ENCODE measurements at regions not wholly inside any gene's neighbourhood (a gene's known extent, or its start where the extent isn't known, plus 50 kb on each side); places are given as distances from the start of the nearest gene placed in this dataset.

DNA sequence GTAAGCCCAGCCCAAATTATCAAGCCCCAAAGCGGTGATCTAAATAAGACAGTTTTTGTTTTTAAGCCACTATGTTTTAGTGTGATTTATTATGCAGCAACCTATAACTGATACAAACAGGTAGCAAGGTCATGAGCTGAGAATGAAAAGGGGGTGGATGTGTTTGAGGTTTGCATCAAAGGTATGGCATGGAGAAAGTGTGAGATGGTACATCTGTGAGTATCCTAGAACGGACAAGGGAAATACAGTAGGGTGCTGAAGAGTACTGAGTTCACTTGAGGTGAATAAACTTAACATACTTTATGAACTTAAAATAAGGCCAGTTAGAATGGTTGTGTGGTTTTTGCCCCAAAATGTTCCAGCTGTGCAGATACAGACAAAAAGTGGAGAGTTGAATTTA lies 286.0 kb upstream of the B3GALT2 start:
- no peak overlapping the region for H3K4me2 ChIP-seq (ENCODE audit: low read depth, low read length, poor library complexity, severe bottlenecking)
- H3K9me3 ChIP-seq (ENCODE audit: low read length): no peaks in the 10 kb centered on the region
- H3K27ac ChIP-seq (ENCODE audit: low read length): no peak overlapping the region
- DNase-seq: no peak
- no peak overlapping the region for H3K9ac ChIP-seq (ENCODE audit: low read length)
- no peaks in the 10 kb centered on the region for H3K4me1 ChIP-seq (ENCODE audit: low read length)
- no peaks in the 10 kb centered on the region for H3K9me2 ChIP-seq (replicated peaks; ENCODE audit: insufficient read depth, low read length)
- H3K4me3 ChIP-seq (ENCODE audit: low read length): no peak overlapping the region
- H3K27me3 ChIP-seq (ENCODE audit: low read length): no peaks in the 10 kb centered on the region
- no peaks in the 10 kb centered on the region for H4K20me1 ChIP-seq (ENCODE audit: insufficient read depth, low read depth, low read length)
- no peaks in the 10 kb centered on the region for H3K36me3 ChIP-seq (ENCODE audit: insufficient read depth, low read length)
- H3K79me2 ChIP-seq (ENCODE audit: low read length): no peaks in the 10 kb centered on the region
- H2AFZ ChIP-seq (ENCODE audit: low read length): no peak overlapping the region

DNA sequence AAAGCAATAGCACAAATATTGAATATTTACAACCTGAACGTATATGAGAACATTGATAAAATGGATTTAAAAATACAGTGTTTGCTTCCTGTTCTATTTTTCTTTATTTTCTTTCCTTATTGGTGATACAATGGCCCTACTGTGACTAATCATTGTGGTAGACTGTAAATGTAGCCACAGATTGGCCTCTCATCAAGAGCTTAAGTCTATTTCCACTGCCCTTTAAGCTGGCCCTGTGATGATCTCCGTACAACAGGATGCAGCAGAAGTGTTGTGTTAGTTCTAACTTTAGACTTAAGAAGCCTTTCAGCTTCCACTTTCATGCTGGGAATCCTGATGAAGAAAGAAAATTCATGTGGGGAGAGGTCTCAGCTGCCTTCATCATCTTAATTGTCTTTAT lies 285.6 kb upstream of the B3GALT2 start:
- no peak overlapping the region for H3K4me2 ChIP-seq (ENCODE audit: low read depth, low read length, poor library complexity, severe bottlenecking)
- H3K27me3 ChIP-seq (ENCODE audit: low read length): no peaks in the 10 kb centered on the region
- H2AFZ ChIP-seq (ENCODE audit: low read length): no peak overlapping the region
- no peaks in the 10 kb centered on the region for H3K9me3 ChIP-seq (ENCODE audit: low read length)
- H3K4me1 ChIP-seq (ENCODE audit: low read length): no peaks in the 10 kb centered on the region
- H3K9ac ChIP-seq (ENCODE audit: low read length): no peak overlapping the region
- no peak for DNase-seq
- H3K27ac ChIP-seq (ENCODE audit: low read length): no peak overlapping the region
- no peaks in the 10 kb centered on the region for H3K9me2 ChIP-seq (replicated peaks; ENCODE audit: insufficient read depth, low read length)
- H3K4me3 ChIP-seq (ENCODE audit: low read length): no peak overlapping the region
- no peaks in the 10 kb centered on the region for H3K36me3 ChIP-seq (ENCODE audit: insufficient read depth, low read length)
- no peaks in the 10 kb centered on the region for H3K79me2 ChIP-seq (ENCODE audit: low read length)
- no peaks in the 10 kb centered on the region for H4K20me1 ChIP-seq (ENCODE audit: insufficient read depth, low read depth, low read length)

DNA sequence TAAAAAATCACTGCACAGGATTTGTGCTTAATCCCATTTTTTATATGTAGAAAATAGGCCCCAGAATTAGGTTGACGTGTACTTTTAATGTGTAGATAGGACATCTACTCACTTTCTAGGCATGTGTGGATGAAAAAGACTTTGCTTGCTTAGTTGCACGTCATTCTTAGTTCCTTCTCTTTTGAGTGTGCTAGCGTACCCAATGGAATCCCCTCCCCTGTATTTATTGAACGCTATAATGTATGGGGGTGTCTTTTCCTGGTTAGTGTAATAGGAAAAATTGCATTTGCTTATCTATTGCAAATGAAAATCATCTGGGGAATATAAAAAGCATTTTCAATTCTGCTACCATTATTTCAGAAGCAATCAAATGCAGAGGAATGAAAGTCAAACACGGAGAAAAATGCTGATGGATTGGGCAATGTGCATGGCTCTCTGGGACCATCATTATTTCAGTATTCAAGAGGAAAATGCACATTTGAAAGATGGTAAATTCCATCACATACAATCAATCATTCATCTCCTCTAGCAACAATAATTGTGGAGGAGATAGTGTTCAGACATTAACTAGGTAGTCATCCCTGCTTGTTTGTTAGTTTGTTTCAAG lies 277.0 kb upstream of the B3GALT2 start:
- H3K4me3 ChIP-seq (ENCODE audit: low read length): no peak overlapping the region
- H3K4me2 ChIP-seq (ENCODE audit: low read depth, low read length, poor library complexity, severe bottlenecking): no peak overlapping the region

DNA sequence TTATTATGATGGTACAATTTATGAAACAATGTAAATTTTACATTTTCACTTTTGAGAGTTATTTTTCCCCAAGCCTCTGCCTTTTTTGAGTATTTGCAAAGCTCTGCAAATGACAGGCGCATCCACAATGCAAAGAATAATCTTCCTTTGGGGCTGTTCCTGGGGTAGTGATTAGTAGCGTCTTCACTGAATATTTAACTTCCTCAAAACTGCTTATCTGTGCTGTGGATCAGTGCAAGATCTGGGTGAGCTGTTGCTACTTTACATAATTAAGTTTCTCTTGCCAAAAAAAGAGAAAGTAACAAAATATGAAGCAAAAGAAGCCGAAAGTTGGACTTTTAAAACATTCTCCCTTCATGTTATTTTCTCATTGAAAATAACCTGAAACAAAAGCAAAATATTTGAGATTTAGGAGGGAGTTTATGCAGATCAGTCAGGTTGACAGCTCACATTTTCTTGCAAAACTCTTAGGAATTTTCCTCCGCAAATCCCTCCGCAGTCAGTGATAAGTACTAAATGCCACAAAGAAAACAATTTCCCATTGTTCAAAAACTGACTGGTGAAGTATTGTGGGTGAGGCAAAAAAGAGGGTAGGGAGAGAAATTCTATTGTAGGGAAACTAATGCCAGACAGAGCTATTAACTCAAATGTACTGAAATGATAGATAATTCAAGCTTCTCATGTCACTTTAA lies 276.4 kb upstream of the B3GALT2 start:
- H3K27me3 ChIP-seq (ENCODE audit: low read length): no peaks in the 10 kb centered on the region; the same call in 1 of the 2 replicates
- H3K79me2 ChIP-seq (ENCODE audit: low read length): no peaks in the 10 kb centered on the region
- H4K20me1 ChIP-seq (ENCODE audit: insufficient read depth, low read depth, low read length): no peaks in the 10 kb centered on the region
- H3K4me1 ChIP-seq (ENCODE audit: low read length): peaks cover 9% of the 10 kb centered on the region
- no peak overlapping the region for H3K9ac ChIP-seq (ENCODE audit: low read length)
- no peak overlapping the region for H3K27ac ChIP-seq (ENCODE audit: low read length)
- H3K4me3 ChIP-seq (ENCODE audit: low read length): no peak overlapping the region
- H3K9me3 ChIP-seq (ENCODE audit: low read length): no peaks in the 10 kb centered on the region
- DNase-seq: peak; percentile 53
- H3K36me3 ChIP-seq (ENCODE audit: insufficient read depth, low read length): no peaks in the 10 kb centered on the region
- no peak overlapping the region for H2AFZ ChIP-seq (ENCODE audit: low read length)
- H3K9me2 ChIP-seq (replicated peaks; ENCODE audit: insufficient read depth, low read length): no peaks in the 10 kb centered on the region
- peak overlapping the region; percentile 28 for H3K4me2 ChIP-seq (ENCODE audit: low read depth, low read length, poor library complexity, severe bottlenecking)

More for the DNA sequence above, 277.0 kb upstream of the B3GALT2 start:
- no peak overlapping the region for H3K9ac ChIP-seq (ENCODE audit: low read length)
- H3K9me2 ChIP-seq (replicated peaks; ENCODE audit: insufficient read depth, low read length): no peaks in the 10 kb centered on the region
- H4K20me1 ChIP-seq (ENCODE audit: insufficient read depth, low read depth, low read length): no peaks in the 10 kb centered on the region
- no peak overlapping the region for H2AFZ ChIP-seq (ENCODE audit: low read length)
- H3K9me3 ChIP-seq (ENCODE audit: low read length): no peaks in the 10 kb centered on the region
- H3K27ac ChIP-seq (ENCODE audit: low read length): no peak overlapping the region
- H3K36me3 ChIP-seq (ENCODE audit: insufficient read depth, low read length): no peaks in the 10 kb centered on the region
- no peaks in the 10 kb centered on the region; the same call in 1 of the 2 replicates for H3K27me3 ChIP-seq (ENCODE audit: low read length)
- no peaks in the 10 kb centered on the region for H3K79me2 ChIP-seq (ENCODE audit: low read length)
- no peak for DNase-seq
- H3K4me1 ChIP-seq (ENCODE audit: low read length): peaks cover 9% of the 10 kb centered on the region

DNA sequence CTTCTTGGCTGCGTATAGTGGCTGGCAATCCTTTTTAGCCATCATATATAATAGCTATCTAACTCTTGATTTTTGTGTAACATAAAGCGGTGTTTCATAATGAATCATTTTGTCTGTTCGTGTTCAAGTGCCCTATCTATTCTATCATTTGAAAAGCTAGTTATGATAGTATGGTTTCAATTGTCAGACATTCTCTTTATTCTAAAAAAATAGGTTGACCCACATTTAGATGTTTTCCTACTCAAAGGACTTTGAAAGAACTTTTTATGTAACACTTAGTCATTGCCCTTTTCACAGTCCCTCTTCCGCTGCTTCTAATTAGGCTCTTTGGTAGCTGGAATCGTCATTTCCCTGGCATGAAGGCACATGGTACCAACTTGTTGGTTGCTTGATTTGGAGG lies 272.2 kb upstream of the B3GALT2 start:
- no peak overlapping the region for H2AFZ ChIP-seq (ENCODE audit: low read length)
- H4K20me1 ChIP-seq (ENCODE audit: insufficient read depth, low read depth, low read length): no peaks in the 10 kb centered on the region
- H3K4me2 ChIP-seq (ENCODE audit: low read depth, low read length, poor library complexity, severe bottlenecking): no peak overlapping the region
- no peak for DNase-seq
- no peaks in the 10 kb centered on the region for H3K9me3 ChIP-seq (ENCODE audit: low read length)
- no peaks in the 10 kb centered on the region; the same call in 1 of the 2 replicates for H3K27me3 ChIP-seq (ENCODE audit: low read length)
- H3K27ac ChIP-seq (ENCODE audit: low read length): no peak overlapping the region
- H3K4me1 ChIP-seq (ENCODE audit: low read length): peaks cover 9% of the 10 kb centered on the region
- H3K36me3 ChIP-seq (ENCODE audit: insufficient read depth, low read length): no peaks in the 10 kb centered on the region
- no peaks in the 10 kb centered on the region for H3K9me2 ChIP-seq (replicated peaks; ENCODE audit: insufficient read depth, low read length)
- H3K4me3 ChIP-seq (ENCODE audit: low read length): no peak overlapping the region
- no peaks in the 10 kb centered on the region for H3K79me2 ChIP-seq (ENCODE audit: low read length)
- H3K9ac ChIP-seq (ENCODE audit: low read length): no peak overlapping the region

DNA sequence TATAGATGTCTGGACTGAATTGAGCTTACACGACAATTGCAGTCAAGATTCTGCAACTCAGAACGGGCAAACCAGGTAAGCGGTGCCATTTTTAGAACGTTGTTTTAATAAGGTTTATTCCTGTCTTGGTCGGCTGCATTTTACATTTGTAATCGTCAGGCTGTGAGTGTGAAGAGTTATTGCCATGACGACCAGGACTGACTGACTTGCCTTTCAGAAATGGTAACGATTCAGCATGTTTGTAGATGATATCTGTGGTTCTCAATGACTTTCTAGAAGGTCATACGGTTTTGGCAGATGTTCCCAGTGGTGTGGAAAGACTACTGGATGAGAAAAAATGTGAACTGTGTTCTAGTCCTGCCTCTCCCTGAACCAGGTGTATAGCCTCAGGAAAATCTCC lies 271.3 kb upstream of the B3GALT2 start:
- no peak overlapping the region for H3K4me3 ChIP-seq (ENCODE audit: low read length)
- H3K4me1 ChIP-seq (ENCODE audit: low read length): peaks cover 5% of the 10 kb centered on the region

DNA sequence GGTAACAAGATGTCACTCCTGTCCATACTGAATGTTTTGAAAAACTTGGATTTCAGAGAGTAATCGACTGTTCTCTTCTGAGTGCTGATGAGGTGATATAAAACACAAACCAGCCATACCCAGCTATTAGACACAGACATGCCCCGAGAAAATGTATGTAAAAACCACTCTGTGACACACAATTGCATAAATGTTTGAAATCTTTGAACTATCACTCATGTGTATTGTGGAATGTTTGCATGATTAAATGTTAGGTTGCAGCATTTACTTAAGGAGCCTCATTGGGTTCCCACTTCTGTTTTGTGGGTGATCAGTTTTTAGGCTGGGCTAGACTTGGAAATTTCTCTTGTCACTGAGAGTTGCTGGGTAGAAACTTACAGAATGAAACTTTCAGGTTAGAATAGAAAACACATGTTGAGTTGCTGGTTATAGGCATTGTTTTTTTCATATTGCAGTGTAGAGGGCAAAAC lies 270.4 kb upstream of the B3GALT2 start:
- no peak overlapping the region for H3K9ac ChIP-seq (ENCODE audit: low read length)
- no peaks in the 10 kb centered on the region for H3K9me2 ChIP-seq (replicated peaks; ENCODE audit: insufficient read depth, low read length)
- H3K79me2 ChIP-seq (ENCODE audit: low read length): no peaks in the 10 kb centered on the region
- no peak for DNase-seq
- H3K4me3 ChIP-seq (ENCODE audit: low read length): no peak overlapping the region
- H3K4me2 ChIP-seq (ENCODE audit: low read depth, low read length, poor library complexity, severe bottlenecking): no peak overlapping the region
- H4K20me1 ChIP-seq (ENCODE audit: insufficient read depth, low read depth, low read length): no peaks in the 10 kb centered on the region
- H3K4me1 ChIP-seq (ENCODE audit: low read length): no peaks in the 10 kb centered on the region
- no peaks in the 10 kb centered on the region for H3K9me3 ChIP-seq (ENCODE audit: low read length)
- H3K36me3 ChIP-seq (ENCODE audit: insufficient read depth, low read length): no peaks in the 10 kb centered on the region
- H2AFZ ChIP-seq (ENCODE audit: low read length): no peak overlapping the region
- no peaks in the 10 kb centered on the region; the same call in 1 of the 2 replicates for H3K27me3 ChIP-seq (ENCODE audit: low read length)
- no peak overlapping the region for H3K27ac ChIP-seq (ENCODE audit: low read length)

More for the DNA sequence above, 271.3 kb upstream of the B3GALT2 start:
- no peak for DNase-seq
- H3K27ac ChIP-seq (ENCODE audit: low read length): no peak overlapping the region
- H3K79me2 ChIP-seq (ENCODE audit: low read length): no peaks in the 10 kb centered on the region
- no peaks in the 10 kb centered on the region; the same call in 1 of the 2 replicates for H3K27me3 ChIP-seq (ENCODE audit: low read length)
- H2AFZ ChIP-seq (ENCODE audit: low read length): no peak overlapping the region
- H3K9me2 ChIP-seq (replicated peaks; ENCODE audit: insufficient read depth, low read length): no peaks in the 10 kb centered on the region
- no peaks in the 10 kb centered on the region for H3K9me3 ChIP-seq (ENCODE audit: low read length)
- no peak overlapping the region for H3K9ac ChIP-seq (ENCODE audit: low read length)
- H3K36me3 ChIP-seq (ENCODE audit: insufficient read depth, low read length): no peaks in the 10 kb centered on the region
- H3K4me2 ChIP-seq (ENCODE audit: low read depth, low read length, poor library complexity, severe bottlenecking): no peak overlapping the region
- no peaks in the 10 kb centered on the region for H4K20me1 ChIP-seq (ENCODE audit: insufficient read depth, low read depth, low read length)

DNA sequence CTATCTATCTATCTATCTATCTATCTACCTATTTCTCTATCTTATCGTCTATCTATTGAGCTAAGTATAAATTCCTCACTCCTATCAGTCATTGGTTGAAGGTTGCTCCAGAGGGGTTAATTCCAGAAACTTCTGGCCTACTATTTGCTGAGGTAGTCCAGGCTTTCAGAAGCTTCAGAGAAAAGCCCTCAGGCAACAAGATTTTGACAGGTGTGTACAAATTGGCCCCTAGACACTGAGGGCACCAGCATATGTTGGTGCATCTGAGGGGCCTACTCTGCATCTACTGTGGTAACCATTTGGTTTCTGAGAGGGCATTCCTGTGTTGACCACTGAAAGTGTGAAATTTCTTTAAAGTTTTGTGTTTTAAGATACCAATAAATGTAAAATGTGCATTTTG lies 265.2 kb upstream of the B3GALT2 start:
- no peaks in the 10 kb centered on the region for H3K36me3 ChIP-seq (ENCODE audit: insufficient read depth, low read length)
- DNase-seq: no peak
- no peaks in the 10 kb centered on the region for H4K20me1 ChIP-seq (ENCODE audit: insufficient read depth, low read depth, low read length)
- no peaks in the 10 kb centered on the region for H3K9me2 ChIP-seq (replicated peaks; ENCODE audit: insufficient read depth, low read length)
- no peak overlapping the region for H3K4me3 ChIP-seq (ENCODE audit: low read length)
- no peaks in the 10 kb centered on the region for H3K9me3 ChIP-seq (ENCODE audit: low read length)
- H3K4me1 ChIP-seq (ENCODE audit: low read length): peaks cover 10% of the 10 kb centered on the region
- no peak overlapping the region for H3K4me2 ChIP-seq (ENCODE audit: low read depth, low read length, poor library complexity, severe bottlenecking)
- no peaks in the 10 kb centered on the region for H3K27me3 ChIP-seq (ENCODE audit: low read length)
- H3K9ac ChIP-seq (ENCODE audit: low read length): no peak overlapping the region
- H3K79me2 ChIP-seq (ENCODE audit: low read length): no peaks in the 10 kb centered on the region
- H2AFZ ChIP-seq (ENCODE audit: low read length): no peak overlapping the region
- no peak overlapping the region for H3K27ac ChIP-seq (ENCODE audit: low read length)

Measured in Karpas-422 (cell line).